ENCODE measurements at regions not wholly inside any gene's neighbourhood (a gene's known extent, or its start where the extent isn't known, plus 50 kb on each side); places are given as distances from the start of the nearest gene placed in this dataset.

DNA sequence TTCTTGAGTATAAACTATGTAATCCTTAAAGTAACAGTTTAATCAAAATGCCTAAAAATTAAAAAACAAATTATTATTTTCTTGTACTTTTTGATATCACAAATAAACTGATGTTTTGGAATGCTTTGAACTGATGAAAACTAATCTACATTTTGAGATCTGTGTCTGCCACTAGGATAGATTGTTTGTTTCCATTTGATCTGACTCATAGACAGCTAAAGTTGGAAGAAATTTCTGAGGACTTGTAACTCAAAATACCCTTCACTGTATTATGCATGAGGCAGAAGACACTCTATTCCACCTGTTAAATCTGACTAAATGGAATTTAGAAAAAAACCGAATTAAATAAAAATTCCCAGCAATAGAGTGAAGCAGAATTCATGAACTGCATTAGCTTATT is 1400.0 kb upstream of the FLRT2 start:
- TF ChIP-seq, protein P1, sequence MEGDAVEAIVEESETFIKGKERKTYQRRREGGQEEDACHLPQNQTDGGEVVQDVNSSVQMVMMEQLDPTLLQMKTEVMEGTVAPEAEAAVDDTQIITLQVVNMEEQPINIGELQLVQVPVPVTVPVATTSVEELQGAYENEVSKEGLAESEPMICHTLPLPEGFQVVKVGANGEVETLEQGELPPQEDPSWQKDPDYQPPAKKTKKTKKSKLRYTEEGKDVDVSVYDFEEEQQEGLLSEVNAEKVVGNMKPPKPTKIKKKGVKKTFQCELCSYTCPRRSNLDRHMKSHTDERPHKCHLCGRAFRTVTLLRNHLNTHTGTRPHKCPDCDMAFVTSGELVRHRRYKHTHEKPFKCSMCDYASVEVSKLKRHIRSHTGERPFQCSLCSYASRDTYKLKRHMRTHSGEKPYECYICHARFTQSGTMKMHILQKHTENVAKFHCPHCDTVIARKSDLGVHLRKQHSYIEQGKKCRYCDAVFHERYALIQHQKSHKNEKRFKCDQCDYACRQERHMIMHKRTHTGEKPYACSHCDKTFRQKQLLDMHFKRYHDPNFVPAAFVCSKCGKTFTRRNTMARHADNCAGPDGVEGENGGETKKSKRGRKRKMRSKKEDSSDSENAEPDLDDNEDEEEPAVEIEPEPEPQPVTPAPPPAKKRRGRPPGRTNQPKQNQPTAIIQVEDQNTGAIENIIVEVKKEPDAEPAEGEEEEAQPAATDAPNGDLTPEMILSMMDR (IDR thresholded peaks at IDR 0.05): no peak
- TF ChIP-seq POLR2A (IDR thresholded peaks at IDR 0.05): no peak
- no peak for TF ChIP-seq EP300 (IDR thresholded peaks at IDR 0.05)

All from ovary (tissue), 3 donors.